Mammary epithelial cell (primary cell): ENCODE measurements at regions not wholly inside any gene's neighbourhood (a gene's known extent, or its start where the extent isn't known, plus 50 kb on each side); places are given as distances from the start of the nearest gene placed in this dataset.

Experiments
- EZH2 ChIP-seq: IDR thresholded peaks from 2 replicates; pipeline ENCODE4 v1.6.1; 2012; ENCODE audit warnings: low read length, inconsistent platforms, borderline replicate concordance
- TF ChIP-seq, protein P1 (sequence below), 2 donors: IDR thresholded peaks in 1 of 2; conservative IDR thresholded peaks in 1 of 2; 2 replicates each; pipeline ENCODE4 v1.5.1; 2011 to 2012; ENCODE audit warnings: inconsistent platforms in 2 of 2, low read length in 2 of 2, mild to moderate bottlenecking in 2 of 2, control low read depth in 1 of 2, low read depth in 1 of 2; ENCODE audit not compliant: insufficient read depth in 1 of 2; ENCODE audit errors: extremely low read depth in 1 of 2

DNA sequence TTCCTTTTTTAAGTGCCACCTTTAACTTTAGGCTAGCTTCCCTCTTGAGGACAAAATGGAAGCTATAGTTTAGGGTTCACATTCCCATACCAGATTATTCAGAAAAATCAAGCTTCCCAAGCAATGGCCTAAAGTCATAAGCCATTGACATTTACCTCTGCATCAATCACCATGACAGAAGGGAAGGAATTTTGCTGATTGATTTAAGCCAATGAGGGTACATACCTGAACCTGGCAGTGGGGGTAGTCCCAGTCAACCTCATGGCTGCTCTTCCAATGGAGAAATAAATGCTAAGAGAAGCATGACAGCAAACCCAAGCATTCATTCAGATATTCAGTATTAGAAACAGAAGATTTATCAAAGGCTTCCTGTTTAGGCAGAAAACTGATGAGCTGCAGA is 128.4 kb upstream of the CREB1 start:
- TF ChIP-seq, protein P1, sequence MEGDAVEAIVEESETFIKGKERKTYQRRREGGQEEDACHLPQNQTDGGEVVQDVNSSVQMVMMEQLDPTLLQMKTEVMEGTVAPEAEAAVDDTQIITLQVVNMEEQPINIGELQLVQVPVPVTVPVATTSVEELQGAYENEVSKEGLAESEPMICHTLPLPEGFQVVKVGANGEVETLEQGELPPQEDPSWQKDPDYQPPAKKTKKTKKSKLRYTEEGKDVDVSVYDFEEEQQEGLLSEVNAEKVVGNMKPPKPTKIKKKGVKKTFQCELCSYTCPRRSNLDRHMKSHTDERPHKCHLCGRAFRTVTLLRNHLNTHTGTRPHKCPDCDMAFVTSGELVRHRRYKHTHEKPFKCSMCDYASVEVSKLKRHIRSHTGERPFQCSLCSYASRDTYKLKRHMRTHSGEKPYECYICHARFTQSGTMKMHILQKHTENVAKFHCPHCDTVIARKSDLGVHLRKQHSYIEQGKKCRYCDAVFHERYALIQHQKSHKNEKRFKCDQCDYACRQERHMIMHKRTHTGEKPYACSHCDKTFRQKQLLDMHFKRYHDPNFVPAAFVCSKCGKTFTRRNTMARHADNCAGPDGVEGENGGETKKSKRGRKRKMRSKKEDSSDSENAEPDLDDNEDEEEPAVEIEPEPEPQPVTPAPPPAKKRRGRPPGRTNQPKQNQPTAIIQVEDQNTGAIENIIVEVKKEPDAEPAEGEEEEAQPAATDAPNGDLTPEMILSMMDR (conservative IDR thresholded peaks at IDR 0.05 in 1 of 2, IDR thresholded peaks at IDR 0.05 in 1 of 2; ENCODE audit: extremely low read depth in 1 of 2, insufficient read depth in 1 of 2, low read depth in 1 of 2, low read length in 2 of 2): no peak
- no peak for TF ChIP-seq EZH2
